UCSD-AML1 (cell line): ENCODE measurements at regions not wholly inside any gene's neighbourhood (a gene's known extent, or its start where the extent isn't known, plus 50 kb on each side); places are given as distances from the start of the nearest gene placed in this dataset.

Source experiments
- DNase-seq: peaks from one replicate; lab custom pipeline; 2025; ENCODE audit not compliant: unreplicated experiment; lab: John Stamatoyannopoulos, UW

DNA sequence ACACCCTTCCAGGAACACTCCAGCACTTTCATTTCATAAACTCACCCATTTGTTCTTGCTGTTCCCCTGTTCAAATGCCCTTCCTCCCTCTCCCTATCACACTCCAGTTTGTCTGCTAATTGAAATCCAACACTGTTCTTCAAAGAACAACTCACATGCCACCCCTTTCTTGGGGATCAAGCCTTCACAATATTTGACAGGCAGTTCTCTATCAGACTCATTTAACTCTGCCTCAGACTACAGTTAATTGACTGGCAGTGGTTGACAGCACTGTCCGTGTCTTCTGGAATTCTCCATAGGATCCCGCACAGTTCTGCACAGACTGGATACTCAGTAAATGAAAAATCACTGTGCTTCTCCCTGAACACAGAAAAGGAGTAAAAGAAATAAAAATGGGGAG, 87.8 kb downstream of the PMP22 start:
- no peak for DNase-seq

DNA sequence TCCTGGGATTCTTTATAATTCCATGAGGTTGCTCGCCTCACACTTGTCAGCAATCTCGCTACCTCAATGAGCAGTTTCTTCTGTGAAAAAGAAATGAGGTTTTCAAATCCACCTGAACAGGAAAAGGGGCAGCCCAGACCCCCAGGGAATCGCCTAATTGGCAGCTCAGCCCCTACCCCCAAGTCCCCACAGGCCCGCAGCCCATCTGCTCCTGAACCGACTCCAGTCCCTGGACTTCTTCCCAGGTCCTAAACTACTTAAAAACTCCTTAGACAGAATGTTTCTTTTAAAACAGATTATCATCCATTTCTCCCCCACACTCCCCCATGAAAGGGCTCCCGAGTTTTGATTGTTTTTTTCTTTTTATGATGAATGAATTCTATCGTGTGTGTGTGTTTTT, 89.8 kb downstream of the PMP22 start:
- DNase-seq, result no peak

DNA sequence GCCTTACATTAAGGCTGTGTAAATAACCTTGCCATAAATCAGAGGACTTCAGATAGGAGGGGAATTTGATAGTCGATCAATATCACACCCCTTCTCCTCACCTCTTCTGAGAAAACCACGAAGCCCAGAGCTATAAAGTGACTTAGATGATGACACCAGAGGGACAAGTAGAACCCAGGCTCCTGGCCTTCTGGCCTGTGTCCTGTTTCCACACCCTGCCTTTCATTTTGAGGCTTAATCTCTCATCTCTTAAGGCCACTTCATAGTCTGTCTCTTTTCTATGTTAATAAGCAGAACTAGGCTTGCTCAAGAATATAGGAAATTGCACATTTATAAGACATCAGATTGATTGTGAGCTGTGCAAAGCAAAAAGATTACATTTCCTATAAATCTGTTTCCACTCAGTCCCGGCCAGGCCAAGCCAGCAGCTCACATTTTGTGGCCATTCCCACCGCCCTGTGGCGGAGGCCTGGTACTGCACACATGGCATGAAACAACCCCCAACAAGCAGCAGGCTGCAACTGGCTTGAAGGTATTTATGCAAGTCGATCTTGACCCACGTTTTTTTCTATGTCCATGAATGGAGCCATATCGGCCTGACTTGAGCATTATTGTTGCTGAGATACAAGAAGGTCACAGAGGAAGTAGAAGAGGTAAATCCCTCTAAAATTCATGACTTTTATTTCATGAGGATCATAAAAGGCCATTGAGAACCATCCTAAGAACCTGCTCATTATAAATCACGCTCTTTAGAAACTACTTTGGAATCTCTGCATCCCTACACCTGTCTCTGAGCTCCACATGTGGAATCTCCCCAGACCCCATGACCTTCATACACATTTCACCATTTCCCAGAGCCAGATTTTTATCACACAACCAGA, 93.7 kb downstream of the PMP22 start:
- peak; percentile 31 for DNase-seq

DNA sequence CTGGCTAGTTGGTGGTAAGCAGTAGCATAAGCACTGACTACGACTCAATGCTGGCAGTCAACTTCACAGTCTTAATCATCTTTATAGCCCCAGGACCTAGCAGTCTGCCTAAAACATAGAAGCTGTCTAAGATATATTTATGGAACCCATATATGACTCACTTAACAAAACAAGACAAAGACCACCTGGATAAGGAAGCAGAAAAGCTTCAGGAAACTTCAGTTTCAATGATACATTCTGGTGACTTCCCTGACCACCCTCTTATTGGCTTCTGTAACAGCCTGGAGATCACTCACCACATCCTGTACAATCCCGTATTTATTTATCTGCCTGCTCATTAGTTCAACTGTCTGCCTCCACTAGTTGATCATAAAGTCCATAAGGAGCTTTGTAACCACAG, 95.5 kb downstream of the PMP22 start:
- no peak for DNase-seq

DNA sequence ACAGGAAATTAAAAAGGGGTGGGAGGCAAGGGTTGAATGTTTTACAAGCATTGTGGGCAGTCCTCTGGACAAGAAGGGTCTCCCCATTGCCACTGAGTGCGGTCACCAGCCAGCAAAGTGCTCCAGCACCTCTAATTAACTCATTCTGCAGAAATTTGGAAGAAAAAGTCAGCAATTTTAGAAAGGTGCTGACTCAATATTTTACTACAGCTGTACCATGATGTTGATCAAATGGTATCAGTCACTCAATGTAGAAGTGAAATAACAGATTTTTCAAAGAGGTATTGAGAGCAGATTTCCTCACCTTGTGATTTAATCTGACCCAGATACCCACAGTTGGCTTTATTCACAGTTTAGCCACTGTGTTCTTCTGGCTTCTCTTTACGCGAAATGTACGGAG, 96.7 kb downstream of the PMP22 start:
- DNase-seq, result no peak

DNA sequence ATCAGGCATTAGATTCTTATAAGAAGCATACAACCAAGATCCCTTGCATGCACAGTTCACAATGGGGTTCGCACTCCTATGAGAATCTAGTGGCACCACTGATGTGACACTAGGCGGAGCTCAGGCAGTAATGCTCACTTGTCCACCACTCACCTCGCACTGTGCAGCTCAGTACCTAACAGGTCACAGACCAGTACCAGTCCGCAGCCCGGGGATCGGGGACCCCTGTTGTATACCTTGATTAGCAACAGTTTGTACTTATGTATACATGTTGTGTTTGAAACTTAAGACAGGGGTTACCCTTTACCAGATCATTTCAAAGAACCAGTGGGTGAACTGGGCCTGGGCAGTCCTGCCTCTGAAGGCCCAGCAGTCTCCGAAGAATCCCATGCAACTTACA, 103.7 kb downstream of the PMP22 start:
- no peak for DNase-seq

DNA sequence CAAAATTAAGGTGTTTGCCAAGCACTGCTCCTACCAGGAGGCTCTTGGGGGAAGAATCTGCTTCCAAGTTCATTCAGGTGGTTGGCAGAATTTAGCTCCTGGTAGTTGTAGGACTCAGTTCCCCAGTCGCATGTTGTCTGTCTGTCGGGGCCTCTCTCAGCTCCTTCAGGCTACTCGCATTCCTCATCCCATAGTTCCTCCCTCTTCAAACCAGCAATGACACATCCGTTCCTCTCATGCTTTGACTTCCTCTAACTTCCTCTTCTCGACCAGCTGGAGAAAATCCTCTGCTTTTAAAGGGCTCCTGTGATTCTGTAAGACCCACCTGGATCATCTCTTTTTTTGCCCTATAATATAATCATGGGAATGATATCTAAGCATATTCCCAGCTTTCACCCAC, 108.1 kb downstream of the PMP22 start:
- DNase-seq, result no peak

DNA sequence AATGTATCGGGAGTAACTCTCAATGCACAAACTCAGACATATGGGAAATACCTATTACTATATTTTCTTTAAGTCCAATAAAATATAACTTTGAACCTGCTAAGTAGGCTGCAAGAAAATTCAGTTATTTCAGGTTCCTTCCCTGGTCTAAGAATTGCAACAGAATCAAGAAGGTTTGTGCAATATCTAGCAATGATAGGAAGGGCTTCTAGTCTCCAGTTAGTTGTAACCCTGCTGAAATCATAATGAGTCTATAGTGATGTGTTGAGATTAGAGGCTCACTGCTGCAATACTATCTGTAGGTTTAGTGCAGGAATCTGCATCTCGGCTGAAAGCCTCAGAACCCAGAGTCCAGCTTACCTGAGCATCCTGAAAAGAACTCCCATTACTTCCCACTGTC, 110.5 kb downstream of the PMP22 start:
- DNase-seq, result no peak

DNA sequence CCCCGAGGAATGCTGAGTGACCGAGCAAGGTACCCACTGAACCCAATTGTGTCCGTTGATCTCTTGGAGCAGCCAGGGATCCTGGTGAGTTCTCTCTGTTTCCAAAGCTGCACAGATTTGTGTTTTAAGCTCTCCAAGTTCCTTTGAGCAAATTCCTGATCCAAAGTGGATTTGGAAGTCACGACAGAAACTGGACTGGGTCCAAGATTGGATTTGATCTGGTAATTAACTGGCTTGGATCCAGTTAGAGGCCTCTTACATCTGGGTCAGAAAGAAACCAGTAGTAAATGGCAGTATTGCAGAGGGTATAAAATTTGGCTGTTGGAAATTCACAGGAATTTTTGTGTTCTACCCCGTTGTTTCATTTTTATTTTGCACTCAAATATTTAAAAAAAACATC, 119.5 kb downstream of the PMP22 start:
- DNase-seq, result no peak

DNA sequence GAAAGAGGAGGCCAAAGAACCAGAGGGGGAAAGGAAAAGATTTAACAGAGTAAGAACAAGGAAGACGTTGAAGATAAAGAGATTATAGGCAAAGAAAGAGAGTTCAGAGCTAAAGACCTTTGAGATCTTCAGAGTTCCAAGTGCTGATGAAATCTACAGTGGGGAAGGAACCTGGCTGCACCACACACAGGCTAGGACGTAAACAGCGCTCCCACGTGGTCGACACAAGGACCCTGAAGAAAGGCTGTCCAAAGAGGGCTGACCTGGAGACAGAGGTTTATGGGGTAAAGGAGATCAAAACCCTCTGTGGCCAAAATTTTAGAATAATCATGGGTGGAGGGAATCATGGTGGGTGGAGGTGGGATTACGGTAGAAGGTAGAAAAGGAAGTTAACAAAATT, 121.6 kb downstream of the PMP22 start:
- DNase-seq, result no peak

DNA sequence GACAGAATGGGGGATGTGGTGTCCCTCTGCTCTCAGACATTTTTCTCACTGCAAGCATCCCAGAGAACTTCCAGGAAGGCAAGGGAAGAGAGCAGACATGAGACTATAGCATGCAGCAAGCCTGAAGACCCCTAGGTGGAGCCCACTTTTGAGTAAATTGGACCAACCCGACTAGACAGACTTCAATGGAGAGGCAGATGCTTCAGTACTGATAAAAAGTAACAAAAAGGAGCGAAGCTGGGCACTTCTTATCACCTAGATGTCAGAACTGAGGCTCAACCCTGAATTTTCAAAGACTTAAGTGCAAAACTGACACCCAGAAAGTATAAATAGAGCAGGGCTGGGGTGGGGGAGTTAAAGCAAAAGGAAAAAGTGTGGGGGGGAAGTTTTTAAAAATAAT, 130.8 kb downstream of the PMP22 start:
- no peak for DNase-seq

DNA sequence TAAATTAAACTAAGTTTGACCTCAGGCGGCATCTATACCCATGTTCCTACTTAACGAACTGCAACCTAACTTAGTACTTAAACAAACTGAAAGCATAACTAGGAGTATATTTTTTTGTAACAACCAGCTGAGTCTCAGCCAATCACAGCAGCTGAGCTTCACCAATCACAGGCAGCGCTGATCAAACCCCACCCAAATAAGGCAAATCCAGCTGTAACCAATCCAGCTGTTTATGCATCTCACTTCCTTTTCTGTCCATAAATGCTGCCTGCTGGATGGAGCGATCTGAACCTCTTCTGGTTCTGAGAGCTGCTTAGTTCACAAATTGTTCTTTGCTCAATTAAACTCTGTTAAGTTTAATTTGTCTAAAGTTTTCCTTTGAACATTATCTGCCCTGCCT, 131.3 kb downstream of the PMP22 start:
- no peak for DNase-seq

DNA sequence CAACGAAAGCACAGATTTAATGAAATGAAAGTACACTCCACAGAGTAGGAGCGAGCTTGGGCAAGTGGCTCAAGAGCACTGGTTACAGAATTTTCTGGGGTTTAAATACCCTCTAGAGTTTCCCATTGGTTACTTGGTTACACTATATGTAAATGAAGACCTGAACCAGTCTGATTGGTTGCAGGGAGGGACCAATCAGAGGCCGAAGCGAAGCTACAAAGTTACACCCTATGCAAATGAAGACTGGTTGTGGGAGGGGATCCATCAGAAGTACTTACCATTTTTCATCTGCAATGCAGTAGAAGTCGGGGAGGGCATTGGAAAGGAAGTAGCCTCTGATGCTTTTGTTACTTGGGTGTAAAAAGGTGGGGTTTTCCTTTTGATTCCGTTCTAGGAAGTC, 132.0 kb downstream of the PMP22 start:
- DNase-seq, result no peak

DNA sequence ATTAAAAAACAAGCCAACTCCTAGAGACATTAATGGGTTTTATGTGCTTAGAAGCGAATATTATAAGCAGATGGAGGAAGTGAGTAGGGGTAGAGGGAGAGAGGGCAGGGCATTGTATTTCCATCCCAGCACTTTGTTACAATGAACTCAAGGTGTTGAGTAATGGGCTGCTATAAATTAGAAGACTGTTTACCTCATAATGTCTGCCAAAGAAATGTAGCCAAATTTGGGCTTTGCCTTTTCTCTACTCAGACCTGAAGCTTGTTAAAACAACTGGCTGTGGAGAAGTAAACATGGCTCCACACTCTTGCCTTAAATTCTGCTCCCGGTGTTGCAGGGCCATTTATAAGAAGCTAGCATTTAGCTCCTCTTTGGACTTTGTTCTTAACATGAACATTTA, 134.7 kb downstream of the PMP22 start:
- no peak for DNase-seq

DNA sequence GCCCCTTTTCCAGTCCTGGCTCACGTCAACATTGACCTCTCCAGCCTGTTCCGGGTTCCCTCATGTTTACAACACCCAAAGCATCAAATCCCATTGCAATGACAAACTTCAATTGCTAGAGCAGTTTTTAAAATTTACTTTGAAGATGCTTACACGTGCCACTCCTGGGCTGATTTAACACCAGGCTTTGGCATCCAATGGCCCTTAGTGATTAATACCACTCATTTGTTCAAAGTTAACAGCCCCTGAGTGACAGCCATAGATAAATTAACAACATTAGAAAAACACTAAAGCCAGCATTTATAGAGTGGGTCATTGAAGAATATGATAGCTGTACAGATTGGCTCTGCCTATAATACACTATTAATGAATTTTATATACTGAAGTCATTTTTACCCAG, 135.1 kb downstream of the PMP22 start:
- no peak for DNase-seq

DNA sequence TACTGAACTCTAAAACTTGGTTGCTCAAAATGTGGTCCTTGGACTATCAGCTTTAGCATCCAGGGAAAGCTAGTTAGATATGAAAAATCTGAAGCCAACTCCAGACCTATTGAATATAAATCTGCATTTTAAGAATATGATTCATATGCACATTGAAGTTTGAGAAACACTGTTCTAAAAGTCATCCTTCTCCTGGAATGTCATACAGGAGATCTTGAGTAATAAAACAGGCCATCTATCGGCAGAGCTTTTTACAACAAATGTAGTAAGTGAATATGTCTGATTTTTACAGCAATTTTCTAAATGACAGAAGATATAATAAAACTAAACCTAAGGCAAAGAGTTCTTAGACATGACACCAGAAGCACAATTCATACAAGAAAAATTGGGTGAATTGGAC, 140.4 kb downstream of the PMP22 start:
- DNase-seq, result no peak

DNA sequence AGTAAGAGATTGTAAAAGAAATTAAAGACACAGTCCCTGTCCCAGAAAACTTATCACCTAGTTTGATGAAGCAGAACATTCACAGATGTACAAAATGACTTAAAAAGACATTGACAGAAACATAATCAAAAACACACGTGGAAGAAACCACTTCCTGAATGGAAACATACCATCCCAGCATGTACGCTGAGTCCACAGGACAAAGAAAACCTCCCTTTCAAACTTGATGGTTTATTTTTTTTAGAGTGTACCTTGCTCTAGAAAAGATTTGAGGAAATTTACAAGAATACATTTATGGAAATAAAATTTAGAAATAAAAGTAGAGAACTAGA, 140.9 kb downstream of the PMP22 start:
- no peak for DNase-seq

DNA sequence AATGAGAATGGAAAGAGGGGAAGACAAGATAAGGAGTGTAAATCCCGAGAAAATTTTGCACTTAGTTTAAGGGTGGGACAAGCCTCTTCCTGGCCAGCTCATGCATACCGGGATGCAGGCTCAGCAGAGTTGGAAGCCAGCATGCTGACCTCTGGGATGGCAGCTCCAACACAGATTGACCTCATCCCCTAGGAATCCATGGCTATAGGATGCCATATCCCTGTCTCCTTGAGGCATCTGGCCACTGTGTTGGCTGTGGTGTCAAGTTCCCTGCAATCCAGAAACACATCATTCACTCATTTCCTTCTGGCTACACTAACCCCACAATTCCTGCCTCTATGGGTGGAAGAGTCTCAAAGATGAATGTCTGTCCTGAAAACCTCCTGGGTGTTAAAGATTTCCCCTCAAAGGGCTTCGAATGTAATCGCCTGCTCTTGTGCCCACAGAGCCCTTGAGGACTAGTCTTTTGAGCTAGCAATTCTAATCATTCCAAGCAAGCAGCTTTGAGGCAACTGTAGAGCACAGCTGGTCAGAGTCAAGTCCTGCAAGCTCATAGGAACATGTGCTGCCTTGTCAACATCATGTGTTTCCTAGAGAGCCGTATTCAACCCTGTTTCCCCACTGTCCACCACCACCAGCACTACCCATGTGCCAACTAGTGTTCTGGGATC, 141.4 kb downstream of the PMP22 start:
- no peak for DNase-seq

DNA sequence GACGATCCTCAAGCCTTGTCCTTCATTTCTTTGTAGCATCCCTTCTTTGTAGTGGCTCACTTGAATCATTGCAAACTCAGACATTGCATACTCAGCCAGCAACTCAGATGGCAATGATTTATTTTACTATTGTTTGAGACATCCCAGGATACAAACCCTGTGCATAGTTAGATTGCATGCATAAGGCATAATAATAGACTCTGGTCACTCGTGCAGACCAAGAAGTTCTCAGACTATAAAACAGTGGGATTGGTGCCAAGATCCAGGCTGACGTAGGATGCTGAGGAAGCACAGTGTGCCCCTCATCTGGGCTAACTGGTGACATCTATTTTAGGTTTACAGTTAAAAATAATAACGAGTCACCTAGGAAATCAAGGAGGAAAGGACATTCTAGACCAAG, 142.3 kb downstream of the PMP22 start:
- no peak for DNase-seq

DNA sequence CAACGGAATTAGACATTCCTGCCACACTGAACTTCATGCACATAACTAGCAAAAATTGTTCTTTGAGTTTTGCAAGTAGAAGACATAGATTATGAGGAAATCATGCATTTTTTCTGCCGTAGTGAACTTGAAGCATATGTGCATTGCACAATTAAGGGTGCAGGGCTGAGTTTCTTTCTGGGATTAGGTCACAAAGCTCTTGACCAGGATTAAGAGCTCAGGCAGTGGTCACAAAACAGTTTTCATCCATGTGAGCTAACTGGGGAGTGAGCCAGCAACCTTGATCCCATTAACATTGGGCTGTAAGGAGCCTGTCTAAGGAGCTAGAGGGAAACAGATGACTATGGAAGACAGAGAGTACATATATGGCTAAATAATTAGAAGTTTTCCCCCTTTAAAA, 143.7 kb downstream of the PMP22 start:
- DNase-seq, result no peak

DNA sequence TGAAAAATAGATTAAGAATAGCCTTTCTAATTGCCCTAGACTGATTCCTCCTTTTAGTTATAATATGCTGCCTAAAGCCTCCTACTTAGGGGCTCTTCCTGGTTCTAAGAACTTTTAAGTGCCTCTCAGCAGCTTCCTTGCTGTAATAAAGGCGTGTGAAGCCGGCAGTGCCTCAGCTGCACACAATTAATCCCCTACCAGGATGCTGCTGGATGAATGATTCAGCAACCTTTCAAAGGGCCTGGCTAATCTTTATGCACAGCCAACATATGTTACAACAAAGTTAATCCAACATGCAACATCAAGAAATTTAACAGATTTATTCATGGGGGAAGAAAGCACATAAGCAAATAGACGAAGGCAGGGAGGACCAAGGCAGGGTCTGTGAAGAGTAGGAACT, 145.2 kb downstream of the PMP22 start:
- DNase-seq, result no peak

DNA sequence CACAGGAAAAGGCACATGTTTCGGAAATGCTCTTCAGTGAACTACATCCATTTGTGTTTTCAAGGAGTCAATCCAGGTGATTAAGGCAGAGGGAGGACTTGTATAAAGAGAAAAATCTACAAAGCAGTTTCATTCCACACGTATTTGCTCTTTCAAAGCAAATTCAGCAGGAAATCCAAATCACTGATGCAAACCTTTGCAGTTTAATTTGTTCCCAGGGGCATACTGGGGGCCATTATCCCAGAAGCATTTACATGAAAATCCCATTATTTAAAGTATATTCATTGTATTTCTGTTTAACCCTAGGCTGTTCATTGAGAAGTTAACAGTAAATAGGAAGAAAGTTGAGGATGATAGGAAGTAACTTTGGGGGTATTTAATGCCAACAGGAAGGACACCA, 147.9 kb downstream of the PMP22 start:
- DNase-seq, result no peak
